Loucy (cell line): ENCODE measurements at regions not wholly inside any gene's neighbourhood (a gene's known extent, or its start where the extent isn't known, plus 50 kb on each side); places are given as distances from the start of the nearest gene placed in this dataset.

Experiments used
- CTCF ChIP-seq: fragments of 200-600 bp; sonication (generic); conservative IDR thresholded peaks from 2 replicates; pipeline ENCODE4 v1.5.1; 2014; ENCODE audit warnings: mild to moderate bottlenecking, antibody characterized with exemption, low read length
- EZH2phosphoT487 ChIP-seq: fragments of 200-600 bp; IDR thresholded peaks from 2 replicates; pipeline ENCODE4 v1.6.1; 2018; ENCODE audit warnings: antibody characterized with exemption, mild to moderate bottlenecking, moderate library complexity, borderline replicate concordance

GRCh38 chr2:31710121-31710520, 129.4 kb upstream of the SRD5A2 start:
- TF ChIP-seq CTCF (no peak), EZH2phosphoT487 (no peak)
